GM18858 (cell line): ENCODE measurements at regions not wholly inside any gene's neighbourhood (a gene's known extent, or its start where the extent isn't known, plus 50 kb on each side); places are given as distances from the start of the nearest gene placed in this dataset.
A peak's percentile ranks its signal among the peaks of the same experiment; 100 is the strongest.

Experiments used
- ATAC-seq: cut with Tn5 transposase; IDR thresholded peaks from one replicate; pipeline ENCODE4 v1.9.1; 2021; ENCODE audit not compliant: unreplicated experiment

DNA sequence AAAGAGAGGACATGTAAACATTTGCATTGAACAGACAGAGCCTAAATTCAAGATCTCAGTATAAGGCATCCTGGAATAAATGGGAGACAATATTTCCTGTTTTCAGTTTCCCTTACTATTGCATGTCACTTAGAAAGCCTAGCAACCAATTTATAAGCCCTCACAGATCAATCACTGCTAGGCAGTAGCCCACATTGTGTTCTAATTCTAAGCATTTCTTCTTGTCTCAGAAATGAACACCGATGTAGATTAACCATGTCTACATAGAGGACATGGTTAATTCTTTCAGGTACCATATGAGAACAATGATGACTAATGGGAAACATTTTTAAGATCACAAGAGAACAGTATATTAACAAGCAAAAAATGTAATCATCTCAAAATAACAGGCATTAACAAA, 79.6 kb upstream of the HMHB1 start:
- ATAC-seq: no peak

DNA sequence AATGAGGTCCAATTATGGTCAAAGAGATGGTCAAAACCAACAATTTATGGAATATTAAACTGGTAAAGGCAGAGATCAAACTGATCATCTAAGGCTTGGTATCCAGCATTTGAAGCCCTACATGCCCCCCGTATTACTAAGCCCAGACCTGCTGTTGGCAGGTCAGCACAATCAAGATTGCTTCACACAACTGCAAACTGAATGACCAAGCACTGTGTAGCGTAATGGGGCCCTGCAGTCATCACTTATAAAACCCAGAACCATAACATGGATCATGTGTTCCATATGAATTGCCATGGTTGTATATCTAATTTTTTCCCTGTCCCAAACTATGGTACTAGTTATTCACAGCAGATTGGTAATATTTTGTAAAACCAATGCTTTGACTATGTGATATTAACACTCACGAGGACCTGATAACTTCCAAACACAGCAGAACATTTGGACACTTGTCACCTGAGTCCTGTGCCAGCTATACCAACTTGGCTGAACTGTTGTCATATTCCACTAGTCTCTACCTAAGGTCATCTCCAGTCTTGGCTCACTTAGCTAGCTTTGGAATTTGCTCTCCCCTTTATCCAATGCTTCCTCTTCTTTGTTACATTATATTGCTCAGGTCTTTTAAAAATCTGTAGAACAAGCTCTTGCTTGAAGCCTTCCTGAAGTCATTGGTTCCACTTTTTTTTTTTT, 81.7 kb upstream of the HMHB1 start:
- ATAC-seq: no peak

- no peak for ATAC-seq
These were observed 82.5 kb upstream of the HMHB1 start for GRCh38 chr5:143729334-143729946.

- ATAC-seq: no peak
These were observed 88.8 kb upstream of the HMHB1 start for GRCh38 chr5:143723159-143723558.

GRCh38 chr5:143721925-143722324, 90.0 kb upstream of the HMHB1 start:
- no peak for ATAC-seq

DNA sequence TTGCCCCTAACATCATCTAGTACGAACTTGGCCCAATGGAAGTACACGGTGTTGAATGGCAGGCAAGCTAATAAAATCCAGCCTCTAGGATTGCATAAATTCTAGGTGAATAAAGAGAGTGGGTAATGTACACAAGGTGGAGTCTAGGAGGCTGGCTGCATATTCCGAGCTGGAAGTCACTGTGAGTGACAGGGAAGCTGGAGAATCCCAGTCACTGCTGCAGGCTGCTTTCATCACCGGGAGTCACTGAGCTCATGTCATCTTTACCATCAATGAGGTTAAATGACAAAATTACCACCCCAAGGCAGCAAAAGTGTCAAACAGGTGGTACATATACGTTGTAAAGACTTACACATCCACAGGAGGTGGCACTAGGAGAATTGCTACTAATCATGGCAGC, 91.3 kb upstream of the HMHB1 start:
- no peak for ATAC-seq

DNA sequence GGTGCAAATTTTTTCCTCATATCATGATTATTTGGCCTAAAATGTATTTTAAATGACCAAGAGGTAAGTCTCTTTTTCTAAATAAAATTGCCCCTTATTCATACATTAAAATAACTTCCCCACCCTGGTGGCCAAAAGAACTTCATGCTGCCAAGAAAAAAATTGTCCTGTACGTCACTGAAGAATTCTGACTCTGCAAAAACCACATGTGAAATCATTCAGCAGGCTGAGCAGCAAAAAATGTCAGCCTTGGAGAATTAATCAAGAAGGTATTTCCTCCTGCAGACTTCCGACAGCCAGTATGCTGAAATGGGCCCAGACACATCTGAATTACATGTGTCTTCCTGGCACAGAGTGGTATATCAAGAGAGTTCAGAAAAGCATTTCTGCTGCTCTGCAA, 94.6 kb upstream of the HMHB1 start:
- ATAC-seq: no peak

- no peak for ATAC-seq
These were observed 95.1 kb upstream of the HMHB1 start for GRCh38 chr5:143716881-143717280.

DNA sequence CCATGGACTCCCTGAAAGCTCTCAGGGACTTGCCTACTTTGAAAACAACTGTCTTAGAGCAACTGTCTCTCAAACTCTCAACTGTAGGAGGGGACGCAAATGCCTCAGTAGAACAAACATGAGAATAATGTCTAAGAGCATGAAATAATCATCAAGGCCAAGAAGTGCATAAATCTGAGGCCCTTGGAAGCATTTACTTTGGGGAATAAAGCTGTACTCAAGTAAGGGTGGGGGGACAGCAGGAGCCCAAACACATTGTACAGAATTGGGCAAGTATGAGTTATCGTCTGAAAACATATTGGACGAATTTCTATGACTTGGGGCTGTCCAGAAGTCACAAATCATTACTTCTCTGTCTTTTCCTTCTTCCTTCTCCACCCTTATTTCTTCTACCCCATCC, 96.3 kb upstream of the HMHB1 start:
- ATAC-seq: no peak

- ATAC-seq: peak; percentile 78
These were observed 97.3 kb upstream of the HMHB1 start for GRCh38 chr5:143714629-143715028.

GRCh38 chr5:143713047-143714003, 98.6 kb upstream of the HMHB1 start:
- no peak for ATAC-seq

- ATAC-seq: no peak
These were observed 103.3 kb upstream of the HMHB1 start for GRCh38 chr5:143708672-143709071.

DNA sequence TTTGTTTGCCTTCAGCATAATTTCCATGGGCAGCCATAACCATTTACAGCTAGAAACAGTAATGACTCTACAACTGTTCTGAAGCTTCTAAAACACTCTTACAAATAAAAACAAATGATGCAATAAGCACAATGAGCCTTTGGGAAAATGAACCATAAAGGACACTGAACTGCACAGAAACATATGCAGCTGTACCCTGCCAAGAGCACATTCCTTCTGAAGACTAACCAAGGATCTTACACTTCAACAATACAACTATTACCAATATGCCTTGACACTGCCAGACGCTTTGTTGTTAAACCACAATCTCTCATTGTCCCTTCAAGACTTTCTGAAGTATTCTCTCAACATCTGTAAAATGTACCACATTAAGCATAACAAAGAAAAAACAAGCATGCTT, 104.2 kb upstream of the HMHB1 start:
- no peak for ATAC-seq

DNA sequence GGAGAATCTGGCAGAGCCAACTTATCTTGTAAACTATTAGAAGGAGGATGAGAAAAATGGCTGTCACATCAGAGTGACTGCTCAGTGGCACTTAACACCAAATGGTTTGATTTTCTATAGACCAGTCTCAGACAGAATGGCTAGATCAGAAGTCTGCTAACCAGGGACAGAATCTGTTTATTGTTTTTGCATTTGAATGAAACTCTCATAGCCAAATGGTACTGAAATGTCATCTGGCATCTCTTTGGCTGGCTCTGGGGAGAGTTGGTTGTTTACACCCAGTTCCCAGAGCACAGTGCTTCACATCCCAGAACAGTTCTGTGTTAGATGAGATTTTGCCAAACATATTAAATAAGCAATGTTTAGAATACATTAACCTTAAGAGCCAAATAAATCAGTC, 106.6 kb upstream of the HMHB1 start:
- ATAC-seq: no peak

DNA sequence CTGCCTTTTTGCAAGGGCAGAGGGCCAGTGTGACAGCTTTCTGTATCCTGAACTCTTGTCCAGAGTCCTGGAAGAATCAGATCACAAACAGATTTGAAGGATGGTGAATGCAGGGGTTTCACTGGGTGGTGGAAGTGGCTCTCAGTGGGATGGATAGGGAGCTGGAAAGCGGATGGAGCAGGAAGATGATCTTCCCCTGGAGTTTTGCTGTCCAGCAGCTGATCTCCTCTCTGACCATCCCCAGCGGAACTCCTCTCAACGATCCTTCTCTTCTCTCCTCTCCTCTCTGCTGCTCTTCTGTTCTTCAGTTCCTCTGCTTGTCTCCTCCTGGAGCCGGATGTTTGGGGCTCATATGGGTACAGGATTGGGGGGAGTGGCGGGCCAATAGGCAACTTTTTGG, 108.3 kb upstream of the HMHB1 start:
- no peak for ATAC-seq

DNA sequence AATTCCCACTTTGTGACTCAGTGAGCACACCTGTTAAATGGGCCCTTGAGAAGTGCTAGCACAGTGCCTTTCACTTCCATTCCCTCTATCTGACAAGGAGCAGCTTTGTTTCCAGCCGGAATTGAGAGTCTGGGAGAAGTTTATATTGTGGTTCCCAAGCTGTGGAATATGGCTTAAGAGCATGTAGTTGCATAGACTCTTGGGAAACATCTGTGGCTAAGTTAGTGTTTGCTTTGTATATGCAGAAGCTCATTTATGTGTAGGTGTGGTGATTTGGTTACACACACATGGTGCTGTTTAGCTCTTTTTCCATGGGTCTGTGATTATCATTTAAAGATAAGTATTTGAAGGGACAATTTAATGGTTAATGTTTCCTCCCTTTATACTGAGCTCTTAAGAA, 110.5 kb upstream of the HMHB1 start:
- ATAC-seq: no peak

DNA sequence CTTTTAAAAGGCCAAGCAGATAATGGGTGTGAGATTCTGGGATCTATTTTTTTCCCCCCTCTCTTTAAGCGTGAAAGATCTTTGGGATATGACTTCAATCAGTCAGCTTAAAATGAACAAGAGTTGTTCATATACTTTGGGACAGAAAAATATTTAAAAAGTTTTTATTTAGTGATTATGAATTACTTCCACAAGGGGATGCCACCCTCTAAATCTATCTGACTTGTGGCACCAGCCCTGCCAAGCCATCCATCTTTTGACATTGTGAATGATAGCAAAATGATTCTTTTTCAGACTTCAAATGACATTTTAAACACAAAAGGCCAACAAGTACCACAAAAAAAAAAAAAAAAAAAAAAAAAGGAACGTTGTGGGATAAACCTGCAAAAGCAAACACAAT, 111.0 kb upstream of the HMHB1 start:
- no peak for ATAC-seq

DNA sequence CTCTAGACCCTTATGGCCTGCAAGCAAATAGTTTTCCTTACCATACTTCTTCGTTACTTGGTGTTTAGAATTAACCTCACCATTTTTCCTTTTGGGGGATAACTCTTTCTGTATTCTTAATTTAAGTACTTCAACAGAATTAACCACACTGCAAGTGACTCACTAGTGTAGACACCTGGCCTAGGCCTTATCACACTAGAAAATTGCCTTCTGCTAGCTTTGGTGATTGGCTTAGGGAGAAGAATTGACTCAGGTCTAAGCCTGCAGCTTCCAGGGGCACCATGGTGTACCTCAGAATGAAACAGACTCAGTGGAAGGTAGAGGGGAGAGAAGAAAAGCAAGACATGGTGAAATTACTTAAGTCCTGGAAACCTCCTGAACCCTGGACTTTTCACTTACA, 112.8 kb upstream of the HMHB1 start:
- no peak for ATAC-seq

GRCh38 chr5:143698574-143698973, 113.4 kb upstream of the HMHB1 start:
- no peak for ATAC-seq

GRCh38 chr5:143696921-143697320, 115.0 kb upstream of the HMHB1 start:
- ATAC-seq: no peak

- no peak for ATAC-seq
These were observed 116.0 kb upstream of the HMHB1 start for GRCh38 chr5:143695941-143696340.
